ENCODE measurements at regions not wholly inside any gene's neighbourhood (a gene's known extent, or its start where the extent isn't known, plus 50 kb on each side); places are given as distances from the start of the nearest gene placed in this dataset.
"Not testable (repeated sequence)": the region's sequence is repeated elsewhere in the genome, so short reads cannot be mapped to it uniquely, and the experiment has no call there.

GRCh38 chr2:8558096-8558495, 123.8 kb upstream of the ID2 start:
- DNase-seq (ENCODE audit: low read depth) = no peak

GRCh38 chr2:8558956-8559355, 122.9 kb upstream of the ID2 start:
- no peak for DNase-seq (ENCODE audit: low read depth)

GRCh38 chr2:8559805-8560204, 122.1 kb upstream of the ID2 start:
- no peak for DNase-seq (ENCODE audit: low read depth)

DNA sequence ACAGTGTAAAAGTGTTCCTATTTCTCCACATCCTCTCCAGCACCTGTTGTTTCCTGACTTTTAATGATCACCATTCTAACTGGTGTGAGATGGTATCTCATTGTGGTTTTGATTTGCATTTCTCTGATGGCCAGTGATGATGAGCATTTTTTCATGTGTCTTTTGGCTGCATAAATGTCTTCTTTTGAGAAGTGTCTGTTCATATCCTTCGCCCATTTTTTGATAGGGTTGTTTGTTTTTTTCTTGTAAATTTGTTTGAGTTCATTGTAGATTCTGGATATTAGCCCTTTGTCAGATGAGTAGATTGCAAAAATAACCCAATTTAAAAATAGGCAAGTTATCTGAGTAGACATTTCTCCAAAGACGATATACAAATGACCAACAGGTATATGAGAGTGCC, 120.2 kb upstream of the ID2 start:
- DNase-seq (ENCODE audit: low read depth) = not testable (repeated sequence)

DNA sequence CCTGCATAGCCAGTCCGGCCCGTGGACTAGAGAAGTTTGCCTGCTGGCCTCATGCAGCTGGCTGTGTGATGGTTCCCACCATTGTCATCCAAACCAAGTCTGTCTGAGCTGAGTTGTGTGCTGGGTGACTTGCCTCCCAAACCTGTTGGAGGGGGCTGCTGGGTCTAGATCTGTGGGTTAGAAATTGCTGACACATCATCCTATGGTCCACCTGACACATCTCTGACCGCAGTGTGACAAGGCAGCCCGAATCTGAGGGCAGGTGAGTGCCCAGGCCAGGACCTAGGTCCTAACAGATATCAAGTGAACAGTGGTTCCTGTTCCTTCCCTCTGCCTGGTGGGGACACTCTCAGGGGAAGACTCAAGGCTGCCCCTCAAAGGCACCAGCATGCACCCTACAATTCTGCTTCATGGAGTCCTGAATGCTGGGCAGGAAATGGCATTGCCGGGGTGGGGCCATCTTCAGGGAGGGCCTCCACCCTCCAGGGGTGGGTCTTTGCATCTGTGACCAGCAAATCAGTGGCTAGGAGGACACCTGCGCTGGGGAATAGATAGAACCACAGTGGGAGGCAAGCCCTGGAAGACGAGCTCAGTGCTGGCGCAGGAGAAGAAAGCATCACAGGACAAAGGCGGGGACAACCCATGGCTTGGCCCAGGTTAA, 117.9 kb upstream of the ID2 start:
- no peak for DNase-seq (ENCODE audit: low read depth)

DNA sequence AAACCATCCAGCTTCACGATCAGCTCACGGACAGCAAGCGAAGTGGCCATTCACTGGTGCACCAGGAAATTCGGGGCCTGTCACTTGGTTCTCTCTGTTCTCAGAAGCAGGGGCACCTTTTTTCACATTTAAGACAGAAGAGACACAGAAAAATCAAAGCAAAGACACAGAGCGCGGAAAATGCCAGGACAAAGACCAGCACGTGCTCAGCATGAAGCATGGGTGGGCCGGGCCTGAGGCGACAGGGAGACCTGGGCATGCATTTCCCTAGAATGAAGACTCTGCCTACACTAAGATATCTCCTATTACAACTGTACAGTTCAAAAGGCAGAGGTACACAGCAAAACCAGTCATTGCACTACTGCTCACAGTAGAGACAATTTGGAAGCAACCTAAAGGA, 117.4 kb upstream of the ID2 start:
- DNase-seq (ENCODE audit: low read depth) = no peak

DNA sequence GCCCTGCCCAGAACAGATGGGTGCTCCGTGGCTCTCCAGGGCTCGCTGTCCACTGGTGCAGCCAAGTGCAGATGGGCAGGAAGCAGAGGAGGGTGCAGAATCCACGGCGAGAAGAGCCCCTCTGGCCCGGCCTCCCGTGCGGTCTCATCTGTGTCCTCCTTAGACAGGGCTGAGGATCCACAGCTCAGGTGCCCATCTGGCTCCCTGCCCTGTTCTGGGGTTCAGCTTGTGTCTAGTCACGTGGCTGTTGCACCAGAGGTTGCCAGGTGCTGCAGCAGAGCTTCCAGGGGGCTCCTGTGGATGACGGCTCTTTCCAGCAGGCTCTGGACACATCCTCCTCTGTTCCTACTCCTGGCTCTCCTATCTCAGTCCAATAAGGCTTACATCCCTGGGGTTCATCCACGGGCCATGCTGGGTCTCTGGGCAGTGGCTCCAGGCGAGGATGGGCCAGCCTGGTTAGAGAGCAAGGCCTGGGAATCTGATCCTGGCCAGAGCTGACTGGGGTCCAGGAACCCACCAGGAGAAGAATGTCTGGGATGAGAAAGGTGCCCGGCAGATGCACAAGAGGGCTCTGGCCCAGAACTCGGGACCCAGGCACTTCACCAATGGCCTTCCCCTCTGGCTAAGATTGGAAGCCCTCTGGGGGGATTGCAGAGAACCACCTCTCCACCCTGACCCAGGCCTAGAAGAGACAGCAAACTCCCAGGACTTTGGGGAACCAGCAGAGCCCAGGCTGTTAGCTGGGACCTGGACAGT, 116.3 kb upstream of the ID2 start:
- no peak for DNase-seq (ENCODE audit: low read depth)

DNA sequence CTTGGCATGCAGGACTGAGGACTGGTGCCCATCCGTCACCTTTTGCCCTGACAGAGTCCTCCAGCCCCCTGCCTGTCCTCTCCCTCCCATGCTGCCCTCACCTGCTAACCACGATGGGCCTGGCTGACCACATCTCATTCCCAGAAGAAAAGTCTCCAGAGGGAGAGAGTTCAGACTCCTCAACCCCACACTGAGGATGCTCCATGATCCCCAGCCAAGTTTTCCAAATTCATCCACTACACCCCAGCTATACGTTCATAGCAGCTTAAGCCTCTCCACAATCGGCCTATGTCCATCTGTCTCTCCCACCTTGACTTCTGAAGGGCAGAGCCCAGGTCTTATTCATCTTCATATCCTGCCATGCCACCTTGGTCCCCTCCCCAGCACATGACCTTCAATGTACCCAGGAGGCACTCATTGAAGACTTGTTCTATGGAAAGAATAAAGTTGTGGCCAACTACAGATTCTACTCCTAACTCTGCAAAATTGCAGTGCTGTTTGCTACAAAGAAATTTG, 115.6 kb upstream of the ID2 start:
- no peak for DNase-seq (ENCODE audit: low read depth)

GRCh38 chr2:8566774-8567468, 114.9 kb upstream of the ID2 start:
- DNase-seq (ENCODE audit: low read depth) = no peak

- DNase-seq (ENCODE audit: low read depth) = no peak
Observed at GRCh38 chr2:8567469-8568260, 114.2 kb upstream of the ID2 start.

DNA sequence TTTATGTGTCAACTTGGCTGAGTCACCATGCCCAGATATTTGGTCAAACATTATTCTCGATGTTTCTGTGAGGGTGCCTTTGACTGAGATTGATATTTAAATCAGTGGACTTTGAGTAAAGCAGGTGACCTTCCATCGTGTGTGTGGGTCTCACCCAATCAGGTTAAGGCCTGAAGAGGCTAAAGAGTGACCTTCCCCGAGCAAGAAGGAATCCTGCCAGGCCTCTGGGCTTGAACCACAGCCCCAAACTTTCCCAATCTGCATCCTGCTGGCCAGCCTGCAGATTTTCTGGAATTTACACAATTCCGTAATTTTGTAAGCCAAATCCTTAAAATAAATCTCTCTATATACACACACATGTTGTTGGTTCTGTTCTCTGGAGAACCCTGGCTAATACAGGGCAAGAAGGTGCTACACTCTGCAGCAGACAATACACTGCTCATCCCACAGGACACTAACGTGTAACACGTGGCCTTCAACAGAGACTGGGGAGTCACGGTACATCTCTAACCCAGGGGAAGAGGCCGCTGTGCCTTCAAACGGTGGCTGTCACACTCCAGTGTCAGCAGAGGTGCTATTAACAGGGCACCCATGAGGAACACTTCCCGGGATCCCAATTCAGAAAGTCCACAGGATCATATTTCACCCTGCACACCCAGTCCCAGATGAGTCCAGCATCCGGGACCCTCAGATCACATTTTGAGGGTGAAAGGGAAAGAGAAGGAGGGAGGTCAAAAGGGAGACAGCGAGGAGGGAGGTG, 113.1 kb upstream of the ID2 start:
- no peak for DNase-seq (ENCODE audit: low read depth)

GRCh38 chr2:8569332-8569930, 112.4 kb upstream of the ID2 start:
- DNase-seq (ENCODE audit: low read depth) = no peak

DNA sequence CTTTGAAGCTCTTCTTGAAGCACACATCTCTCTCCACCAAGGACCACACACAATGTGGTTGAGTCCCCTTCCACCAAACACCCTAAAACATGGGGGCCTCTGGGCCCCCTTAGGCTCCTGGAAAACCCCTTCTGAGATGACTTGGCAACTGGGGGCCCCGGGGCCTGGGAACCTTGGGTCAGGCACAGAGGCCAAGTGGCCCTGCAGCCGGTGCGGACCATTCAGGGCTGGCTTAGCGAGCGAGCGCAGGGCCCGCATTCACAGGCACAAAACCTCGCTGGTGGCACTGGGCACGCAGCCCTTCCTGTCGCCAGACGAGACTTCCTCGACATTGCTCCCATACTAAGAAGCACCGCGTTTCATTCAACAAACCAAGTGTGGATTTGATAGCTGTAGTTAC, 111.2 kb upstream of the ID2 start:
- DNase-seq (ENCODE audit: low read depth) = no peak

GRCh38 chr2:8571301-8571791, 110.5 kb upstream of the ID2 start:
- DNase-seq (ENCODE audit: low read depth) = no peak

- DNase-seq (ENCODE audit: low read depth) = no peak
Observed at GRCh38 chr2:8571792-8572499, 109.9 kb upstream of the ID2 start.

GRCh38 chr2:8572712-8573233, 109.1 kb upstream of the ID2 start:
- no peak for DNase-seq (ENCODE audit: low read depth)

DNA sequence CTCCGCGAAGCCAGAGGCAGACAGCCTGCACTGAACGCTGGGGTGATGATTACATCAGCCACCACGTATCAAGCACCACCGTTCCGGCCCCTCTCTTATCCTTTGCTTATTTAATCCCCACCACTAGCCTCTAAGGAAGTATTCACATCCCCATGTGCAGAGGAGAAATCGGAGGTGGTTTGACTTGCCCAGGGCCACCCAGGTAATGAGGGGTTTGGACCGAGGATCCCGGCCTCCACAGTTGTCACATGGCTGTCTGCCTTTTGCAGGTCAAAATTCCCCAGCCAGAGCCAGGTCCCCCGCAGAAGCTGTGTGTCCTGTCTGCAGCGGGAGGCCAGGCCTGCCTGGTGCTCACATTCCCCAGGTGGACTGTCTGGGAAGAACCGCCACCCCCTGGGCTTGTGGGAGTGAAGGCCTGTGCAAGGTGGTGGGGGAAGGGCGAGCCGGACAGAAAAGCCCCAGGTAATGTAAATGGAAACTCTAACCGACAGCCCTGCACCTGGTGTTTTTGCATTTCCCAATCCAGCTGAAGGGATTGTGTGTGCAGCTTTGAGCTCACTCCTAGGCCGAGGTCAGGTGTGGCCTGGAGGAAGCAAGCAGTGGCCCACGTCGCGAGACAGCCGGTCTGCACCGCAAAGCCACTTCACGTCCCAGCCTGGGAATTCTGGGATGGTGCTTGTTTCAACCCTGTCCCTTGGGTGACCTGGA, 108.5 kb upstream of the ID2 start:
- no peak for DNase-seq (ENCODE audit: low read depth)

- no peak for DNase-seq (ENCODE audit: low read depth)
Observed at GRCh38 chr2:8573942-8574195, 108.0 kb upstream of the ID2 start.

DNA sequence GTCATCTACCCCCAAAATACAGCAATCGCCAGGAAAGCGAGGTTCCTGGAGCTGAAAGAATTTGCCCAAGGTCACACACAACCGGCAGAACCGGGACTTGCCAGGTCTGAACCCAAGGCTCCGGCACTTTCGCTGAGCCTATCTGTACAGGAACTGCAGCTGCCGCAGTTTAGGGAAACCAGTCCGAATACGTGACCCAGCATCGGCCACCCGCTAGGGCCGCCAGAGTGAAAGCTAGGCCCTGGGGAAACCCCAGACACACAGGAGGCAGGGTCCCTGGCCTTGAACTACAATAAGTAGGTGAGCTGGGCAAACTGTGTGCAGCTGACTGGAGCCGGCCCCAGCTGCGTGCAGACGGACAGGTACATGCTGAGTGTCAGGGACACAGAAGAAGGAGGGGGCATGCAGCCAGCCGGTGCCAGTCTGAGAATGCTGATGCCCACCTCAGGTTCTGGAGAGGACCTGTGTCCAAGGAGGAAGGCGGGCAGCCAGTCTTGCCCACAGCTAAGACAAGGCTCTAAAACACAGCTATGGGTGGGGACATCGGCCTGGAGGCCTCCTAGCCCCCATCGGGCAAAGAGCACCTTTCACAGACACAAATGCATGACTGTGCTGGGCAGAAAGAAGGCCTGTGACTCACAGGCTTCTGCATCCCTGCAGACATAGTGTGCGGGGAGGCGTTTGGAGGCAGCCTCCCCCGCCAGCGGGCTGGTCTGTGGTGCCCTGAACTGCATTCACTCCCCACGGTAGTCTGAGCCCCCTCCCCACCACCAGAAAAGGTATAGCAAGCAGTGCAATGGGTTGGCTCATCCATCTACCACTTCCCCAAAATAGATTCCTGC, 107.4 kb upstream of the ID2 start:
- DNase-seq (ENCODE audit: low read depth) = no peak

Measured in stimulated activated CD8-positive, alpha-beta memory T cell treated with anti-CD3 and anti-CD28 coated beads, Interleukin-12 subunit alpha, Interleukin-12 subunit beta, amount 100 ng/mL, for 4 hours (primary cell).